IMR-90 (cell line): ENCODE measurements at regions not wholly inside any gene's neighbourhood (a gene's known extent, or its start where the extent isn't known, plus 50 kb on each side); places are given as distances from the start of the nearest gene placed in this dataset.

Source experiments
- ATAC-seq: fragments of 200-7000 bp; cut with Tn5 transposase; 2 replicates; pipeline ENCODE4 v1.9.1; 2020; ENCODE audit warnings: low read depth, mild to moderate bottlenecking, moderate library complexity
- BruUV-seq: library from RNA; stranded (reverse); fragments of 400-500 nt; replicated peaks from 2 replicates; lab custom pipeline; 2021; lab: Mats Ljungman, UMichigan
- CTCF ChIA-PET: fragments of 300-600 bp; formaldehyde crosslinking; extraction: SDS; loops from one replicate; lab custom pipeline; 2021; ENCODE audit warnings: antibody characterized with exemption; lab: Yijun Ruan, JAX
- POLR2A ChIA-PET: fragments of 300-600 bp; sonication (Branson Sonifier 250); formaldehyde crosslinking; loops from one replicate; lab custom pipeline; 2022; ENCODE audit warnings: antibody characterized with exemption; ENCODE audit not compliant: unreplicated experiment; lab: Charles Lee
- DNase-seq: peaks from one replicate; pipeline ENCODE4 v3.0.0; 2013
- H2AFZ ChIP-seq: replicated peaks from 2 replicates; pipeline ENCODE3; 2013; ENCODE audit warnings: low read length, mild to moderate bottlenecking; ENCODE audit not compliant: poor library complexity
- H2AK5ac ChIP-seq: 2 replicates; pipeline ENCODE4 v1.6.1; 2013; ENCODE audit warnings: low read depth, low read length, inconsistent platforms
- H2AK9ac ChIP-seq: replicated peaks from 2 replicates; pipeline ENCODE3; 2013; ENCODE audit warnings: mild to moderate bottlenecking, low read depth, low read length, moderate library complexity; ENCODE audit not compliant: poor library complexity
- H2BK120ac ChIP-seq: 2 replicates; pipeline ENCODE4 v1.6.1; 2013; ENCODE audit warnings: low read depth, low read length, inconsistent platforms
- H2BK15ac ChIP-seq: 3 replicates; pipeline ENCODE4 v1.6.1; 2013; ENCODE audit warnings: low read depth, low read length, inconsistent platforms
- H2BK20ac ChIP-seq: 2 replicates; pipeline ENCODE4 v1.6.1; 2013; ENCODE audit warnings: low read depth, mild to moderate bottlenecking, inconsistent platforms, low read length, moderate library complexity
- H2BK5ac ChIP-seq: 2 replicates; pipeline ENCODE4 v1.6.1; 2013; ENCODE audit warnings: mild to moderate bottlenecking, low read depth, low read length, inconsistent platforms; ENCODE audit not compliant: poor library complexity, severe bottlenecking
- H3K14ac ChIP-seq: replicated peaks from 2 replicates; pipeline ENCODE4 v1.6.1; 2013; ENCODE audit warnings: low read depth, low read length, inconsistent platforms
- H3K18ac ChIP-seq: 2 replicates; pipeline ENCODE4 v1.6.1; 2013; ENCODE audit warnings: low read depth, low read length, control low read depth
- H3K23ac ChIP-seq: 2 replicates; pipeline ENCODE4 v1.6.1; 2013; ENCODE audit warnings: low read depth, low read length, inconsistent platforms
- H3K27ac ChIP-seq: 2 replicates; pipeline ENCODE4 v1.5.1; 2013; ENCODE audit warnings: mild to moderate bottlenecking, control low read depth, low read length; ENCODE audit not compliant: insufficient read depth
- H3K27me3 ChIP-seq: 2 replicates; pipeline ENCODE4 v1.6.1; 2013; ENCODE audit warnings: low read length; ENCODE audit not compliant: control insufficient read depth, insufficient read depth
- H3K36me3 ChIP-seq: 2 replicates; pipeline ENCODE4 v1.6.1; 2013; ENCODE audit warnings: low read length, mixed read lengths; ENCODE audit not compliant: control insufficient read depth, insufficient read depth
- H3K4ac ChIP-seq: 2 replicates; pipeline ENCODE4 v1.6.1; 2013; ENCODE audit warnings: low read depth, low read length, inconsistent platforms
- H3K4me1 ChIP-seq: 2 replicates; pipeline ENCODE4 v1.6.1; 2013; ENCODE audit warnings: low read length, mixed read lengths; ENCODE audit not compliant: control insufficient read depth, insufficient read depth
- H3K4me2 ChIP-seq: 2 replicates; pipeline ENCODE4 v1.6.1; 2013; ENCODE audit warnings: low read depth, mild to moderate bottlenecking, control low read depth, low read length, moderate library complexity
- H3K4me3 ChIP-seq: 2 replicates; pipeline ENCODE4 v1.5.1; 2013; ENCODE audit warnings: low read depth, mild to moderate bottlenecking, control low read depth, low read length, moderate library complexity; ENCODE audit not compliant: insufficient read depth
- H3K56ac ChIP-seq: 2 replicates; pipeline ENCODE4 v1.6.1; 2013; ENCODE audit warnings: low read length, inconsistent platforms; ENCODE audit not compliant: insufficient read depth; ENCODE audit errors: extremely low read depth
- H3K79me1 ChIP-seq, 2 experiments: 2 replicates each; pipeline ENCODE4 v1.6.1; 2013; ENCODE audit warnings: low read length in 2 of 2, inconsistent platforms in 1 of 2, low read depth in 1 of 2
- H3K9ac ChIP-seq: 2 replicates; pipeline ENCODE4 v1.6.1; 2013; ENCODE audit warnings: low read depth, low read length, control low read depth
- H3K9me1 ChIP-seq: 2 replicates; pipeline ENCODE4 v1.6.1; 2013; ENCODE audit warnings: low read length, inconsistent platforms; ENCODE audit not compliant: insufficient read depth
- H3K9me3 ChIP-seq: 2 replicates; pipeline ENCODE4 v1.6.1; 2013; ENCODE audit warnings: low read length; ENCODE audit not compliant: control insufficient read depth, insufficient read depth
- H4K20me1 ChIP-seq: 2 replicates; pipeline ENCODE4 v1.6.1; 2013; ENCODE audit warnings: low read length, inconsistent platforms; ENCODE audit not compliant: insufficient read depth
- H4K5ac ChIP-seq: 2 replicates; pipeline ENCODE4 v1.6.1; 2013; ENCODE audit warnings: mild to moderate bottlenecking, low read depth, low read length, control low read depth
- H4K8ac ChIP-seq, 2 experiments: 2 replicates each; pipeline ENCODE4 v1.6.1; 2013; ENCODE audit warnings: low read depth in 2 of 2, low read length in 2 of 2, control low read depth in 1 of 2, inconsistent platforms in 1 of 2
- H4K91ac ChIP-seq: 2 replicates; pipeline ENCODE4 v1.6.1; 2013; ENCODE audit warnings: low read depth, low read length, inconsistent platforms; ENCODE audit not compliant: insufficient read depth
- BHLHE40 ChIP-seq: fragments of 150-350 bp; IDR thresholded peaks from 2 replicates; pipeline ENCODE4 v1.6.1; 2016; ENCODE audit warnings: mild to moderate bottlenecking, low read depth, low read length
- CEBPB ChIP-seq: IDR thresholded peaks from 2 replicates; pipeline ENCODE4 v1.6.1; 2012; ENCODE audit warnings: low read depth, low read length, improper control_type of control experiment
- CHD1 ChIP-seq: IDR thresholded peaks from 2 replicates; pipeline ENCODE4 v1.6.1; 2012; ENCODE audit warnings: low read depth, low read length, improper control_type of control experiment
- CTCF ChIP-seq: conservative IDR thresholded peaks from 2 replicates; pipeline ENCODE4 v1.5.1; 2012; ENCODE audit warnings: mild to moderate bottlenecking, low read depth, low read length, improper control_type of control experiment
- ELK1 ChIP-seq: fragments of 150-350 bp; IDR thresholded peaks from 2 replicates; pipeline ENCODE4 v1.6.1; 2016; ENCODE audit warnings: low read depth, mild to moderate bottlenecking, low read length, moderate library complexity, borderline replicate concordance
- FOS ChIP-seq: fragments of 150-350 bp; IDR thresholded peaks from 2 replicates; pipeline ENCODE4 v1.6.1; 2016; ENCODE audit warnings: low read depth, low read length
- MAFK ChIP-seq: IDR thresholded peaks from 2 replicates; pipeline ENCODE4 v1.6.1; 2012; ENCODE audit warnings: low read depth, low read length, improper control_type of control experiment
- MAZ ChIP-seq: IDR thresholded peaks from 2 replicates; pipeline ENCODE4 v1.6.1; 2012; ENCODE audit warnings: low read depth, mild to moderate bottlenecking, low read length, improper control_type of control experiment, moderate library complexity, borderline replicate concordance
- MXI1 ChIP-seq: IDR thresholded peaks from 2 replicates; pipeline ENCODE4 v1.6.1; 2012; ENCODE audit warnings: low read depth, mild to moderate bottlenecking, low read length, moderate library complexity, borderline replicate concordance
- NFE2L2 ChIP-seq: fragments of 150-350 bp; IDR thresholded peaks from 2 replicates; pipeline ENCODE4 v1.6.1; 2016; ENCODE audit warnings: low read depth, mild to moderate bottlenecking, low read length
- POLR2A ChIP-seq: IDR thresholded peaks from 2 replicates; pipeline ENCODE4 v1.6.1; 2012; ENCODE audit warnings: mild to moderate bottlenecking, low read depth, low read length
- RAD21 ChIP-seq: IDR thresholded peaks from 2 replicates; pipeline ENCODE4 v1.6.1; 2012; ENCODE audit warnings: low read length, improper control_type of control experiment
- RCOR1 ChIP-seq: IDR thresholded peaks from 2 replicates; pipeline ENCODE4 v1.6.1; 2012; ENCODE audit warnings: mild to moderate bottlenecking, low read length, improper control_type of control experiment; ENCODE audit not compliant: insufficient replicate concordance
- RFX5 ChIP-seq: IDR thresholded peaks from 2 replicates; pipeline ENCODE4 v1.8.0; 2012; ENCODE audit warnings: low read depth, mild to moderate bottlenecking, low read length, moderate library complexity
- SMC3 ChIP-seq: fragments of 150-350 bp; IDR thresholded peaks from 2 replicates; pipeline ENCODE4 v1.6.1; 2016; ENCODE audit warnings: low read depth, mild to moderate bottlenecking, antibody characterized with exemption, low read length, moderate library complexity
- USF2 ChIP-seq: fragments of 150-350 bp; IDR thresholded peaks from 2 replicates; pipeline ENCODE4 v1.6.1; 2017; ENCODE audit warnings: mild to moderate bottlenecking, antibody characterized with exemption, low read length, low read depth
- WGBS, 2 experiments: methylation state at CpG; one replicate each; pipeline versions ENCODE4 v1.1.5 to v1.1.7; 2013; ENCODE audit warnings: missing lambda C conversion rate in 2 of 2; ENCODE audit not compliant: insufficient read length in 1 of 2; ENCODE audit errors: extremely low coverage in 2 of 2; 5-methylcytosine and 5-hydroxymethylcytosine counted together
- dilution Hi-C: fragments of 300-500 bp; cut with HindIII; formaldehyde crosslinking; loops from one replicate; pipeline ENCODE4 v1.14.3; 2018; ENCODE audit warnings: low sequenced_read_pairs; ENCODE audit not compliant: unreplicated experiment
- in situ Hi-C: fragments of 300-500 bp; cut with MboI; formaldehyde crosslinking; loops from 3 replicates; pipeline ENCODE4 v1.14.3; 2019; ENCODE audit warnings: low sequenced_read_pairs, inconsistent platforms, mixed read lengths
- intact Hi-C: fragments of 100-400 bp; cut with micrococcal nuclease; formaldehyde crosslinking; loops from 2 replicates; pipeline ENCODE4 v1.10.0; 2022

GRCh38 chr2:140117386-140117785, 1337.2 kb upstream of the NXPH2 start:
- no peaks in the 10 kb centered on the region for H3K9me1 ChIP-seq
- H3K36me3 ChIP-seq: no peaks in the 10 kb centered on the region
- no peak overlapping the region for H3K4me2 ChIP-seq
- no peak overlapping the region for H2BK5ac ChIP-seq
- H3K18ac ChIP-seq: no peak overlapping the region
- in situ Hi-C loops: no loop called here
- no peak overlapping the region for H2AK5ac ChIP-seq
- no TSS peak for BruUV-seq
- no peak overlapping the region for H2AK9ac ChIP-seq
- H2BK15ac ChIP-seq: no peak overlapping the region
- H2AFZ ChIP-seq: no peak overlapping the region
- intact Hi-C loops: no loop called here
- no peaks in the 10 kb centered on the region for H3K27me3 ChIP-seq
- no peak overlapping the region for H3K27ac ChIP-seq
- H3K56ac ChIP-seq: no peak overlapping the region
- no peak overlapping the region for H3K23ac ChIP-seq
- H3K14ac ChIP-seq: no peak overlapping the region
- dilution Hi-C loops: no loop called here
- no peak overlapping the region for H4K91ac ChIP-seq
- no peak overlapping the region for H3K9ac ChIP-seq
- no peak overlapping the region for H3K4ac ChIP-seq
- H3K4me1 ChIP-seq: no peaks in the 10 kb centered on the region
- DNase-seq (no peak), ATAC-seq (no peak)
- no peak overlapping the region for H4K8ac ChIP-seq
- H3K79me1 ChIP-seq: no peaks in the 10 kb centered on the region
- H4K20me1 ChIP-seq: no peaks in the 10 kb centered on the region
- no peak overlapping the region for H4K5ac ChIP-seq
- H2BK20ac ChIP-seq: no peak overlapping the region
- POLR2A ChIA-PET: no interaction called here
- TF ChIP-seq ELK1 (no peak), MAFK (no peak), POLR2A (no peak), RCOR1 (no peak), FOS (no peak), USF2 (no peak), RAD21 (no peak), CHD1 (no peak), CEBPB (no peak), MXI1 (no peak), NFE2L2 (no peak), MAZ (no peak), SMC3 (no peak), BHLHE40 (no peak), CTCF (no peak), RFX5 (no peak)
- WGBS, 2 experiments: no CpG with 5 or more reads among the region's 1 CpG
- H3K4me3 ChIP-seq: no peak overlapping the region
- no peak overlapping the region for H2BK120ac ChIP-seq
- H3K9me3 ChIP-seq: peaks cover 12% of the 10 kb centered on the region
- CTCF ChIA-PET: no interaction called here
